IMR-90 (cell line): ENCODE measurements at regions not wholly inside any gene's neighbourhood (a gene's known extent, or its start where the extent isn't known, plus 50 kb on each side); places are given as distances from the start of the nearest gene placed in this dataset.

ENCODE experiments used
- ATAC-seq: fragments of 200-7000 bp; cut with Tn5 transposase; 2 replicates; pipeline ENCODE4 v1.9.1; 2020; ENCODE audit warnings: low read depth, mild to moderate bottlenecking, moderate library complexity
- BruUV-seq: library from RNA; stranded (reverse); fragments of 400-500 nt; replicated peaks from 2 replicates; lab custom pipeline; 2021; lab: Mats Ljungman, UMichigan
- CTCF ChIA-PET: fragments of 300-600 bp; formaldehyde crosslinking; extraction: SDS; loops from one replicate; lab custom pipeline; 2021; ENCODE audit warnings: antibody characterized with exemption; lab: Yijun Ruan, JAX
- POLR2A ChIA-PET: fragments of 300-600 bp; sonication (Branson Sonifier 250); formaldehyde crosslinking; loops from one replicate; lab custom pipeline; 2022; ENCODE audit warnings: antibody characterized with exemption; ENCODE audit not compliant: unreplicated experiment; lab: Charles Lee
- DNase-seq: peaks from one replicate; pipeline ENCODE4 v3.0.0; 2013
- H2AFZ ChIP-seq: replicated peaks from 2 replicates; pipeline ENCODE3; 2013; ENCODE audit warnings: low read length, mild to moderate bottlenecking; ENCODE audit not compliant: poor library complexity
- H2AK5ac ChIP-seq: 2 replicates; pipeline ENCODE4 v1.6.1; 2013; ENCODE audit warnings: low read depth, low read length, inconsistent platforms
- H2AK9ac ChIP-seq: replicated peaks from 2 replicates; pipeline ENCODE3; 2013; ENCODE audit warnings: mild to moderate bottlenecking, low read depth, low read length, moderate library complexity; ENCODE audit not compliant: poor library complexity
- H2BK120ac ChIP-seq: 2 replicates; pipeline ENCODE4 v1.6.1; 2013; ENCODE audit warnings: low read depth, low read length, inconsistent platforms
- H2BK15ac ChIP-seq: 3 replicates; pipeline ENCODE4 v1.6.1; 2013; ENCODE audit warnings: low read depth, low read length, inconsistent platforms
- H2BK20ac ChIP-seq: 2 replicates; pipeline ENCODE4 v1.6.1; 2013; ENCODE audit warnings: low read depth, mild to moderate bottlenecking, inconsistent platforms, low read length, moderate library complexity
- H2BK5ac ChIP-seq: 2 replicates; pipeline ENCODE4 v1.6.1; 2013; ENCODE audit warnings: mild to moderate bottlenecking, low read depth, low read length, inconsistent platforms; ENCODE audit not compliant: poor library complexity, severe bottlenecking
- H3K14ac ChIP-seq: replicated peaks from 2 replicates; pipeline ENCODE4 v1.6.1; 2013; ENCODE audit warnings: low read depth, low read length, inconsistent platforms
- H3K18ac ChIP-seq: 2 replicates; pipeline ENCODE4 v1.6.1; 2013; ENCODE audit warnings: low read depth, low read length, control low read depth
- H3K23ac ChIP-seq: 2 replicates; pipeline ENCODE4 v1.6.1; 2013; ENCODE audit warnings: low read depth, low read length, inconsistent platforms
- H3K27ac ChIP-seq: 2 replicates; pipeline ENCODE4 v1.5.1; 2013; ENCODE audit warnings: mild to moderate bottlenecking, control low read depth, low read length; ENCODE audit not compliant: insufficient read depth
- H3K27me3 ChIP-seq: 2 replicates; pipeline ENCODE4 v1.6.1; 2013; ENCODE audit warnings: low read length; ENCODE audit not compliant: control insufficient read depth, insufficient read depth
- H3K36me3 ChIP-seq: 2 replicates; pipeline ENCODE4 v1.6.1; 2013; ENCODE audit warnings: low read length, mixed read lengths; ENCODE audit not compliant: control insufficient read depth, insufficient read depth
- H3K4ac ChIP-seq: 2 replicates; pipeline ENCODE4 v1.6.1; 2013; ENCODE audit warnings: low read depth, low read length, inconsistent platforms
- H3K4me1 ChIP-seq: 2 replicates; pipeline ENCODE4 v1.6.1; 2013; ENCODE audit warnings: low read length, mixed read lengths; ENCODE audit not compliant: control insufficient read depth, insufficient read depth
- H3K4me2 ChIP-seq: 2 replicates; pipeline ENCODE4 v1.6.1; 2013; ENCODE audit warnings: low read depth, mild to moderate bottlenecking, control low read depth, low read length, moderate library complexity
- H3K4me3 ChIP-seq: 2 replicates; pipeline ENCODE4 v1.5.1; 2013; ENCODE audit warnings: low read depth, mild to moderate bottlenecking, control low read depth, low read length, moderate library complexity; ENCODE audit not compliant: insufficient read depth
- H3K56ac ChIP-seq: 2 replicates; pipeline ENCODE4 v1.6.1; 2013; ENCODE audit warnings: low read length, inconsistent platforms; ENCODE audit not compliant: insufficient read depth; ENCODE audit errors: extremely low read depth
- H3K79me1 ChIP-seq, 2 experiments: 2 replicates each; pipeline ENCODE4 v1.6.1; 2013; ENCODE audit warnings: low read length in 2 of 2, inconsistent platforms in 1 of 2, low read depth in 1 of 2
- H3K9ac ChIP-seq: 2 replicates; pipeline ENCODE4 v1.6.1; 2013; ENCODE audit warnings: low read depth, low read length, control low read depth
- H3K9me1 ChIP-seq: 2 replicates; pipeline ENCODE4 v1.6.1; 2013; ENCODE audit warnings: low read length, inconsistent platforms; ENCODE audit not compliant: insufficient read depth
- H3K9me3 ChIP-seq: 2 replicates; pipeline ENCODE4 v1.6.1; 2013; ENCODE audit warnings: low read length; ENCODE audit not compliant: control insufficient read depth, insufficient read depth
- H4K20me1 ChIP-seq: 2 replicates; pipeline ENCODE4 v1.6.1; 2013; ENCODE audit warnings: low read length, inconsistent platforms; ENCODE audit not compliant: insufficient read depth
- H4K5ac ChIP-seq: 2 replicates; pipeline ENCODE4 v1.6.1; 2013; ENCODE audit warnings: mild to moderate bottlenecking, low read depth, low read length, control low read depth
- H4K8ac ChIP-seq, 2 experiments: 2 replicates each; pipeline ENCODE4 v1.6.1; 2013; ENCODE audit warnings: low read depth in 2 of 2, low read length in 2 of 2, control low read depth in 1 of 2, inconsistent platforms in 1 of 2
- H4K91ac ChIP-seq: 2 replicates; pipeline ENCODE4 v1.6.1; 2013; ENCODE audit warnings: low read depth, low read length, inconsistent platforms; ENCODE audit not compliant: insufficient read depth
- CEBPB ChIP-seq: IDR thresholded peaks from 2 replicates; pipeline ENCODE4 v1.6.1; 2012; ENCODE audit warnings: low read depth, low read length, improper control_type of control experiment
- FOS ChIP-seq: fragments of 150-350 bp; IDR thresholded peaks from 2 replicates; pipeline ENCODE4 v1.6.1; 2016; ENCODE audit warnings: low read depth, low read length
- dilution Hi-C: fragments of 300-500 bp; cut with HindIII; formaldehyde crosslinking; loops from one replicate; pipeline ENCODE4 v1.14.3; 2018; ENCODE audit warnings: low sequenced_read_pairs; ENCODE audit not compliant: unreplicated experiment
- in situ Hi-C: fragments of 300-500 bp; cut with MboI; formaldehyde crosslinking; loops from 3 replicates; pipeline ENCODE4 v1.14.3; 2019; ENCODE audit warnings: low sequenced_read_pairs, inconsistent platforms, mixed read lengths
- intact Hi-C: fragments of 100-400 bp; cut with micrococcal nuclease; formaldehyde crosslinking; loops from 2 replicates; pipeline ENCODE4 v1.10.0; 2022
- TF ChIP-seq, protein P1 (sequence below): fragments of 150-350 bp; IDR thresholded peaks from 2 replicates; pipeline ENCODE4 v1.6.1; 2016; ENCODE audit warnings: low read depth, mild to moderate bottlenecking, low read length, moderate library complexity, borderline replicate concordance

GRCh38 chr14:84785996-84786395, 743.9 kb upstream of the FLRT2 start:
- H3K4me3 ChIP-seq: no peak overlapping the region
- no peaks in the 10 kb centered on the region for H3K9me1 ChIP-seq
- no peak overlapping the region for H4K91ac ChIP-seq
- no peak overlapping the region for H2BK20ac ChIP-seq
- ATAC-seq: peak; percentile 64
- H4K5ac ChIP-seq: no peak overlapping the region
- TF ChIP-seq FOS (peak; percentile 12; the same call in 1 of the 2 replicates), CEBPB (no peak)
- TF ChIP-seq, protein P1, sequence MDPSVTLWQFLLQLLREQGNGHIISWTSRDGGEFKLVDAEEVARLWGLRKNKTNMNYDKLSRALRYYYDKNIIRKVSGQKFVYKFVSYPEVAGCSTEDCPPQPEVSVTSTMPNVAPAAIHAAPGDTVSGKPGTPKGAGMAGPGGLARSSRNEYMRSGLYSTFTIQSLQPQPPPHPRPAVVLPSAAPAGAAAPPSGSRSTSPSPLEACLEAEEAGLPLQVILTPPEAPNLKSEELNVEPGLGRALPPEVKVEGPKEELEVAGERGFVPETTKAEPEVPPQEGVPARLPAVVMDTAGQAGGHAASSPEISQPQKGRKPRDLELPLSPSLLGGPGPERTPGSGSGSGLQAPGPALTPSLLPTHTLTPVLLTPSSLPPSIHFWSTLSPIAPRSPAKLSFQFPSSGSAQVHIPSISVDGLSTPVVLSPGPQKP: no peak
- H4K20me1 ChIP-seq: no peaks in the 10 kb centered on the region
- ChIA-PET CTCF (interaction anchor here (0.7 kb wide), 1 partner anchor 1949 kb away, joined by 3 read pairs; no protein-coding TSS in a partner anchor), POLR2A (no interaction called here)
- H3K18ac ChIP-seq: no peak overlapping the region; the same call in 1 of the 2 replicates
- in situ Hi-C loops (no loop called here), dilution Hi-C loops (no loop called here), intact Hi-C loops (no loop called here)
- H3K79me1 ChIP-seq: no peaks in the 10 kb centered on the region
- no peaks in the 10 kb centered on the region for H3K27me3 ChIP-seq
- H3K36me3 ChIP-seq: no peaks in the 10 kb centered on the region
- BruUV-seq: no TSS peak
- no peak overlapping the region for H3K23ac ChIP-seq
- no peak overlapping the region for H3K4me2 ChIP-seq
- H3K27ac ChIP-seq: no peak overlapping the region
- H3K4me1 ChIP-seq: no peaks in the 10 kb centered on the region
- no peak overlapping the region for H2BK5ac ChIP-seq
- H2AK5ac ChIP-seq: no peak overlapping the region
- H4K8ac ChIP-seq: no peak overlapping the region
- no peak overlapping the region for H3K4ac ChIP-seq
- DNase-seq: peak; percentile 4
- H2BK15ac ChIP-seq: no peak overlapping the region
- H3K14ac ChIP-seq: no peak overlapping the region
- H3K9ac ChIP-seq: no peak overlapping the region
- H2BK120ac ChIP-seq: no peak overlapping the region
- no peaks in the 10 kb centered on the region; the same call in 1 of the 2 replicates for H3K9me3 ChIP-seq
- H2AK9ac ChIP-seq: no peak overlapping the region
- H2AFZ ChIP-seq: no peak overlapping the region
- no peak overlapping the region for H3K56ac ChIP-seq
